ENCODE measurements at regions not wholly inside any gene's neighbourhood (a gene's known extent, or its start where the extent isn't known, plus 50 kb on each side); places are given as distances from the start of the nearest gene placed in this dataset.

- DNase-seq (ENCODE audit: low read depth in 1 of 2, low spot score in 1 of 2) = no peak
- no peaks in the 10 kb centered on the region for H3K27me3 ChIP-seq
- no peak for TF ChIP-seq CTCF (IDR thresholded peaks at IDR 0.05; ENCODE audit: low read depth, low read length)
- no peaks in the 10 kb centered on the region for H3K4me1 ChIP-seq (ENCODE audit: low read depth)
- H3K9me3 ChIP-seq (ENCODE audit: low read depth) = no peaks in the 10 kb centered on the region
- no peak overlapping the region for H3K4me3 ChIP-seq
- H3K36me3 ChIP-seq = no peaks in the 10 kb centered on the region
- no peak overlapping the region for H3K27ac ChIP-seq
Observed at GRCh38 chr16:18072161-18072560, 264.4 kb downstream of the NPIPA8 start.

GRCh38 chr16:18069683-18070082, 266.9 kb downstream of the NPIPA8 start:
- no peaks in the 10 kb centered on the region for H3K9me3 ChIP-seq (ENCODE audit: low read depth)
- no peaks in the 10 kb centered on the region for H3K36me3 ChIP-seq
- TF ChIP-seq CTCF (IDR thresholded peaks at IDR 0.05; ENCODE audit: low read depth, low read length) = no peak
- DNase-seq (ENCODE audit: low read depth in 1 of 2, low spot score in 1 of 2) = no peak
- no peaks in the 10 kb centered on the region for H3K4me1 ChIP-seq (ENCODE audit: low read depth)
- H3K27me3 ChIP-seq = no peaks in the 10 kb centered on the region
- H3K4me3 ChIP-seq = no peak overlapping the region
- H3K27ac ChIP-seq = no peak overlapping the region

- DNase-seq (ENCODE audit: low read depth in 1 of 2, low spot score in 1 of 2) = no peak
- TF ChIP-seq CTCF (IDR thresholded peaks at IDR 0.05; ENCODE audit: low read depth, low read length) = no peak
Observed at GRCh38 chr16:18068477-18068876, 268.1 kb downstream of the NPIPA8 start.

GRCh38 chr16:18062713-18063112, 273.8 kb downstream of the NPIPA8 start:
- H3K27ac ChIP-seq = no peak overlapping the region
- H3K9me3 ChIP-seq (ENCODE audit: low read depth) = no peaks in the 10 kb centered on the region
- no peak overlapping the region for H3K4me3 ChIP-seq
- no peak for TF ChIP-seq CTCF (IDR thresholded peaks at IDR 0.05; ENCODE audit: low read depth, low read length)
- no peaks in the 10 kb centered on the region for H3K4me1 ChIP-seq (ENCODE audit: low read depth)
- DNase-seq (ENCODE audit: low read depth in 1 of 2, low spot score in 1 of 2) = no peak
- no peaks in the 10 kb centered on the region for H3K36me3 ChIP-seq
- no peaks in the 10 kb centered on the region for H3K27me3 ChIP-seq

More at GRCh38 chr16:18068477-18068876, 268.1 kb downstream of the NPIPA8 start:
- H3K9me3 ChIP-seq (ENCODE audit: low read depth) = no peaks in the 10 kb centered on the region
- H3K36me3 ChIP-seq = no peaks in the 10 kb centered on the region
- no peak overlapping the region for H3K27ac ChIP-seq
- no peaks in the 10 kb centered on the region for H3K27me3 ChIP-seq
- no peaks in the 10 kb centered on the region for H3K4me1 ChIP-seq (ENCODE audit: low read depth)
- H3K4me3 ChIP-seq = no peak overlapping the region

GRCh38 chr16:18060351-18060750, 276.2 kb downstream of the NPIPA8 start:
- DNase-seq (ENCODE audit: low read depth in 1 of 2, low spot score in 1 of 2) = no peak
- TF ChIP-seq CTCF (IDR thresholded peaks at IDR 0.05; ENCODE audit: low read depth, low read length) = no peak

GRCh38 chr16:18059577-18059976, 277.0 kb downstream of the NPIPA8 start:
- Histone ChIP-seq H3K9me3 (ENCODE audit: low read depth) (no peaks in the 10 kb centered on the region), H3K4me3 (no peak overlapping the region), H3K27ac (no peak overlapping the region), H3K27me3 (no peaks in the 10 kb centered on the region), H3K36me3 (no peaks in the 10 kb centered on the region), H3K4me1 (ENCODE audit: low read depth) (no peaks in the 10 kb centered on the region)
- TF ChIP-seq CTCF (IDR thresholded peaks at IDR 0.05; ENCODE audit: low read depth, low read length) = no peak
- no peak for DNase-seq (ENCODE audit: low read depth in 1 of 2, low spot score in 1 of 2)

More at GRCh38 chr16:18060351-18060750, 276.2 kb downstream of the NPIPA8 start:
- no peaks in the 10 kb centered on the region for H3K27me3 ChIP-seq
- H3K9me3 ChIP-seq (ENCODE audit: low read depth) = no peaks in the 10 kb centered on the region
- H3K27ac ChIP-seq = no peak overlapping the region
- no peaks in the 10 kb centered on the region for H3K36me3 ChIP-seq
- H3K4me3 ChIP-seq = no peak overlapping the region
- no peaks in the 10 kb centered on the region for H3K4me1 ChIP-seq (ENCODE audit: low read depth)
